GM12874 (cell line): ENCODE measurements at regions not wholly inside any gene's neighbourhood (a gene's known extent, or its start where the extent isn't known, plus 50 kb on each side); places are given as distances from the start of the nearest gene placed in this dataset.

Experiments used
- CTCF ChIP-seq: IDR thresholded peaks from 2 replicates; pipeline ENCODE4 v1.5.1; 2011; ENCODE audit warnings: low read depth, mild to moderate bottlenecking, control low read depth, low read length, moderate library complexity; ENCODE audit not compliant: insufficient read depth

- no peak for TF ChIP-seq CTCF
These were observed 504.1 kb downstream of the RPL10L start for GRCh38 chr14:46147452-46147851.

GRCh38 chr14:46147024-46147423, 504.6 kb downstream of the RPL10L start:
- TF ChIP-seq CTCF, result no peak

GRCh38 chr14:46140445-46140844, 511.1 kb downstream of the RPL10L start:
- no peak for TF ChIP-seq CTCF

- no peak for TF ChIP-seq CTCF
These were observed 511.9 kb downstream of the RPL10L start for GRCh38 chr14:46139649-46140048.

- no peak for TF ChIP-seq CTCF
These were observed 513.8 kb downstream of the RPL10L start for GRCh38 chr14:46137786-46138185.

GRCh38 chr14:46136456-46136855, 515.1 kb downstream of the RPL10L start:
- no peak for TF ChIP-seq CTCF

- no peak for TF ChIP-seq CTCF
These were observed 543.4 kb downstream of the RPL10L start for GRCh38 chr14:46108228-46108627.

GRCh38 chr14:46091819-46092218, 559.8 kb downstream of the RPL10L start:
- TF ChIP-seq CTCF, result no peak
